ENCODE measurements at regions not wholly inside any gene's neighbourhood (a gene's known extent, or its start where the extent isn't known, plus 50 kb on each side); places are given as distances from the start of the nearest gene placed in this dataset. TPM values are rescaled to one million over a fixed set of nuclear protein-coding genes. Genes with fewer than 3 reads are reported as not detected.

DNA sequence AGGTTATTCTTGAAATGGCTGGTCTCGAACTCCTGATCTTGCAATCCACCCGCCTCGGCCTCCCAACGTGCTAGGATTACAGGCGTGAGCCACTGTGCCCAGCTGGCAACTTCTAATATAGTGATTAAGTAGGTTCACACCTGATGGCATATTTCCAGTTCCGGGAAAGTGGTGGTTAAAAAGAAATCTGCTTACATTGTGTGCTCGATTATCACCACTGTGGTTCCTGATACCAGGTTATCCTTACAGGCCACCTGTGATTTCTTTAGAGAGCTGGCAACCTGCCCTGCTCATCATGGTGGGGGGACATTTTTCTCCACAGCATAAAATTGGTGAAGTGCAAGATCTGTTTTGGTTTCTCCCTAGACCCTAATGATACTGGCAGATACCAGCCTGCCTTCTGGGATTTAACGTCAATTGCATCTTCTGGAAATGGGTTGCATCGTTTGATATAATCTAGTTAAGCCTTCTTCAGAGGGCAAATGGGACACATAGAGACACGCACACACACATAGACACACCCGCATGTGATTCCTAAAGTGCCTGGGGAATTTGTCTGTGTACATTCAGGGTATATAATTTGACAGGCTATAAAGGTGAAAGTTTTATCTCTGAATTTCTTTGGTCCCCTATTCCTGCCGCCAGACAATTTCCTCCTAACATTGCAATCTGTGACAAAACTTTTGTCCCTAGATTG is 49.7 kb upstream of the CITED2 start:
- Histone ChIP-seq H3K27ac (no peak overlapping the region), H3F3A (ENCODE audit: insufficient read depth) (no peaks in the 10 kb centered on the region), H4K20me1 (ENCODE audit: insufficient read depth) (no peaks in the 10 kb centered on the region), H3K79me2 (ENCODE audit: insufficient read depth) (no peaks in the 10 kb centered on the region), H3K4me1 (ENCODE audit: insufficient read depth) (no peaks in the 10 kb centered on the region), H3K9me2 (ENCODE audit: insufficient read depth) (no peaks in the 10 kb centered on the region), H2AFZ (no peak overlapping the region), H3K36me3 (ENCODE audit: low read depth) (no peaks in the 10 kb centered on the region), H3K4me3 (no peak overlapping the region), H3K4me2 (ENCODE audit: unreplicated experiment) (no peak overlapping the region), H3K9me3 (ENCODE audit: low read depth) (no peaks in the 10 kb centered on the region), H3K9ac (no peak overlapping the region), H3K27me3 (replicated peaks; ENCODE audit: insufficient read depth) (no peaks in the 10 kb centered on the region)
- no peak for TF ChIP-seq EZH2phosphoT487 (IDR thresholded peaks at IDR 0.05; ENCODE audit: insufficient read depth, low read depth)
- no peak for TF ChIP-seq EZH2 (IDR thresholded peaks at IDR 0.05; ENCODE audit: insufficient read depth, poor library complexity, severe bottlenecking)
- no peak for DNase-seq
- in situ Hi-C loops (cut with MboI), result no loop called here
- WGBS, 2 experiments (ENCODE audit: low coverage in 1 of 2, low lambda C conversion rate in 2 of 2, missing lambda C conversion rate in 2 of 2), result 91% methylated on average over 12 of the region's 12 CpGs

Small RNAs in the stretch of these regions (microRNA-seq; reads per million reads assigned to microRNA genes)
- not detected for gene MIR3668 (ENCODE audit: borderline number of aligned reads)
- not detected for gene MIR4465 (ENCODE audit: borderline number of aligned reads)

Small RNAs in the stretch of these regions (small RNA-seq; reads per million reads assigned to genes)
- not detected for gene AL357080.1 (ENCODE audit: low read depth, low replicate concordance)
- not detected for gene MIR3668 (ENCODE audit: low read depth, low replicate concordance)
- gene MIR4465 (ENCODE audit: low read depth, low replicate concordance), result not detected
- gene RN7SKP106 (ENCODE audit: low read depth, low replicate concordance), result not detected
- not detected for gene RNA5SP220 (ENCODE audit: low read depth, low replicate concordance)

All from GM23248 (cell line).